Naive thymus-derived CD8-positive, alpha-beta T cell (primary cell): ENCODE measurements at regions not wholly inside any gene's neighbourhood (a gene's known extent, or its start where the extent isn't known, plus 50 kb on each side); places are given as distances from the start of the nearest gene placed in this dataset.

ENCODE experiments used
- ATAC-seq, 2 donors: fragments of 150-1000 bp; cut with Tn5 transposase in 1 of 2; sonication (Bioruptor Pico), chemical (Tn5 transposase) in 1 of 2; 1 replicate in 1 of 2; 2 replicates in 1 of 2; pipeline ENCODE4 v1.10.0; 2021; ENCODE audit warnings: mild to moderate bottlenecking in 2 of 2, moderate library complexity in 2 of 2
- POLR2A ChIA-PET: fragments of 350-600 bp; sonication (Branson Sonifier 250); formaldehyde crosslinking; loops from one replicate; lab custom pipeline; 2021; ENCODE audit warnings: antibody characterized with exemption; lab: Charles Lee
- DNase-seq, 10 donors: peaks; one replicate each; pipeline versions ENCODE4 v3.0.0 to v3.0.0-alpha.2; 2020 to 2022
- H3K27ac Mint-ChIP-seq, 10 donors: one replicate each; pipeline ENCODE4 v1.8.0; 2020 to 2022; ENCODE audit warnings: mild to moderate bottlenecking in 10 of 10, mixed read lengths in 10 of 10, moderate library complexity in 4 of 10, inconsistent platforms in 1 of 10
- H3K27me3 Mint-ChIP-seq, 5 donors: one replicate each; pipeline ENCODE4 v1.8.0; 2021 to 2022; ENCODE audit warnings: mixed read lengths in 5 of 5
- H3K36me3 Mint-ChIP-seq, 3 donors: one replicate each; pipeline ENCODE4 v1.8.0; 2020 to 2022; ENCODE audit warnings: mixed read lengths in 3 of 3, mild to moderate bottlenecking in 2 of 3, inconsistent platforms in 1 of 3
- H3K4me1 Mint-ChIP-seq, 4 donors: one replicate each; pipeline ENCODE4 v1.8.0; 2021 to 2022; ENCODE audit warnings: mixed read lengths in 4 of 4
- H3K4me3 Mint-ChIP-seq, 10 donors: one replicate each; pipeline ENCODE4 v1.8.0; 2020 to 2022; ENCODE audit warnings: mild to moderate bottlenecking in 10 of 10, mixed read lengths in 10 of 10, moderate library complexity in 6 of 10, inconsistent platforms in 1 of 10
- H3K9me3 Mint-ChIP-seq, 9 donors: one replicate each; pipeline ENCODE4 v1.8.0; 2020 to 2022; ENCODE audit warnings: mixed read lengths in 9 of 9, mild to moderate bottlenecking in 3 of 9, inconsistent platforms in 1 of 9, moderate library complexity in 1 of 9

GRCh38 chr2:103007086-103007485 lies 245.3 kb downstream of the TMEM182 start:
- H3K4me3 Mint-ChIP-seq, result no peak overlapping the region
- no peak for ATAC-seq
- peaks cover 0 to 1% (median 0%) of the 10 kb centered on the region in 5 donors for H3K27me3 Mint-ChIP-seq
- no peaks in the 10 kb centered on the region for H3K36me3 Mint-ChIP-seq
- no peaks in the 10 kb centered on the region for H3K4me1 Mint-ChIP-seq
- peaks cover 0 to 7% (median 0%) of the 10 kb centered on the region in 9 donors for H3K9me3 Mint-ChIP-seq
- DNase-seq, result no peak
- no peak overlapping the region for H3K27ac Mint-ChIP-seq
- POLR2A ChIA-PET, result no interaction called here

GRCh38 chr2:103008586-103008985 lies 246.8 kb downstream of the TMEM182 start:
- H3K9me3 Mint-ChIP-seq, result peaks cover 0 to 7% (median 0%) of the 10 kb centered on the region in 9 donors
- ATAC-seq (no peak), DNase-seq (no peak)
- H3K36me3 Mint-ChIP-seq, result no peaks in the 10 kb centered on the region
- no peak overlapping the region for H3K27ac Mint-ChIP-seq
- no peak overlapping the region for H3K4me3 Mint-ChIP-seq
- no peaks in the 10 kb centered on the region for H3K4me1 Mint-ChIP-seq
- peaks cover 0 to 1% (median 0%) of the 10 kb centered on the region in 5 donors for H3K27me3 Mint-ChIP-seq
- POLR2A ChIA-PET, result no interaction called here

- ATAC-seq (no peak), DNase-seq (no peak)
- no peak overlapping the region for H3K27ac Mint-ChIP-seq
- POLR2A ChIA-PET, result no interaction called here
- no peaks in the 10 kb centered on the region for H3K27me3 Mint-ChIP-seq
- H3K4me1 Mint-ChIP-seq, result no peaks in the 10 kb centered on the region
- peaks cover 0 to 6% (median 0%) of the 10 kb centered on the region in 9 donors for H3K9me3 Mint-ChIP-seq
- no peak overlapping the region for H3K4me3 Mint-ChIP-seq
- H3K36me3 Mint-ChIP-seq, result no peaks in the 10 kb centered on the region
Observed at GRCh38 chr2:103009871-103010270, 248.0 kb downstream of the TMEM182 start.

GRCh38 chr2:103010306-103010705 lies 248.5 kb downstream of the TMEM182 start:
- Mint-ChIP-seq H3K27ac (no peak overlapping the region), H3K9me3 (peaks cover 0 to 7% (median 0%) of the 10 kb centered on the region in 9 donors), H3K4me1 (no peaks in the 10 kb centered on the region), H3K4me3 (no peak overlapping the region), H3K36me3 (no peaks in the 10 kb centered on the region), H3K27me3 (no peaks in the 10 kb centered on the region)
- POLR2A ChIA-PET, result no interaction called here
- DNase-seq (no peak), ATAC-seq (no peak)

GRCh38 chr2:103010751-103011150 lies 248.9 kb downstream of the TMEM182 start:
- Mint-ChIP-seq H3K36me3 (no peaks in the 10 kb centered on the region), H3K27me3 (no peaks in the 10 kb centered on the region), H3K4me1 (no peaks in the 10 kb centered on the region), H3K9me3 (peaks cover 0 to 7% (median 0%) of the 10 kb centered on the region in 9 donors), H3K27ac (no peak overlapping the region), H3K4me3 (no peak overlapping the region)
- DNase-seq (no peak), ATAC-seq (no peak)
- POLR2A ChIA-PET, result no interaction called here

GRCh38 chr2:103012590-103012989 lies 250.8 kb downstream of the TMEM182 start:
- H3K36me3 Mint-ChIP-seq, result no peaks in the 10 kb centered on the region
- no peaks in the 10 kb centered on the region for H3K4me1 Mint-ChIP-seq
- DNase-seq, result no peak
- H3K27ac Mint-ChIP-seq, result no peak overlapping the region
- no peak for ATAC-seq
- peaks cover 0 to 5% (median 0%) of the 10 kb centered on the region in 5 donors for H3K27me3 Mint-ChIP-seq
- POLR2A ChIA-PET, result no interaction called here
- peaks cover 0 to 6% (median 0%) of the 10 kb centered on the region in 9 donors for H3K9me3 Mint-ChIP-seq
- H3K4me3 Mint-ChIP-seq, result no peak overlapping the region

- no peak overlapping the region for H3K4me3 Mint-ChIP-seq
- no peak overlapping the region for H3K27ac Mint-ChIP-seq
- H3K36me3 Mint-ChIP-seq, result no peaks in the 10 kb centered on the region
- ATAC-seq (no peak), DNase-seq (no peak)
- H3K4me1 Mint-ChIP-seq, result no peaks in the 10 kb centered on the region
- POLR2A ChIA-PET, result no interaction called here
- H3K9me3 Mint-ChIP-seq, result peaks cover 0 to 14% (median 0%) of the 10 kb centered on the region in 9 donors
- peaks cover 0 to 11% (median 0%) of the 10 kb centered on the region in 5 donors for H3K27me3 Mint-ChIP-seq
Observed at GRCh38 chr2:103025056-103025455, 263.2 kb downstream of the TMEM182 start.

- Mint-ChIP-seq H3K9me3 (peaks cover 0 to 14% (median 0%) of the 10 kb centered on the region in 9 donors), H3K4me1 (no peaks in the 10 kb centered on the region), H3K4me3 (no peak overlapping the region), H3K27ac (no peak overlapping the region), H3K27me3 (peaks cover 0 to 11% (median 0%) of the 10 kb centered on the region in 5 donors), H3K36me3 (no peaks in the 10 kb centered on the region)
- DNase-seq (no peak), ATAC-seq (no peak)
- POLR2A ChIA-PET, result no interaction called here
Observed at GRCh38 chr2:103028181-103028580, 266.4 kb downstream of the TMEM182 start.
